Aorta (tissue), 5 donors: ENCODE measurements at regions not wholly inside any gene's neighbourhood (a gene's known extent, or its start where the extent isn't known, plus 50 kb on each side); places are given as distances from the start of the nearest gene placed in this dataset.

Experiments used
- ATAC-seq: fragments of 200-7000 bp; cut with Tn5 transposase; one replicate; pipeline ENCODE4 v1.9.1; 2022; ENCODE audit warnings: moderate library complexity; ENCODE audit not compliant: low FRiP score
- DNase-seq, 2 donors: peaks; one replicate each; pipeline ENCODE4 v3.0.0-alpha.2; 2020
- H3K27ac ChIP-seq, 2 donors: one replicate each; pipeline ENCODE4 v1.5.1; 2013; ENCODE audit warnings: low read length in 2 of 2, mild to moderate bottlenecking in 2 of 2, moderate library complexity in 2 of 2, control low read depth in 1 of 2, inconsistent platforms in 1 of 2, low read depth in 1 of 2
- H3K27me3 ChIP-seq, 2 donors: one replicate each; pipeline ENCODE4 v1.6.1; 2013; ENCODE audit warnings: control low read depth in 1 of 2, low read length in 1 of 2, mild to moderate bottlenecking in 1 of 2, moderate library complexity in 1 of 2; ENCODE audit not compliant: insufficient read depth in 2 of 2, control insufficient read depth in 1 of 2
- H3K36me3 ChIP-seq, 2 donors: one replicate each; pipeline ENCODE4 v1.6.1; 2013; ENCODE audit warnings: control low read depth in 1 of 2, low read length in 1 of 2, mild to moderate bottlenecking in 1 of 2; ENCODE audit not compliant: insufficient read depth in 2 of 2, control insufficient read depth in 1 of 2
- H3K4me1 ChIP-seq, 2 donors: one replicate each; pipeline ENCODE4 v1.6.1; 2013; ENCODE audit warnings: low read length in 2 of 2, control low read depth in 1 of 2, mild to moderate bottlenecking in 1 of 2, moderate library complexity in 1 of 2; ENCODE audit not compliant: insufficient read depth in 2 of 2, control insufficient read depth in 1 of 2
- H3K4me3 ChIP-seq, 2 donors: one replicate each; pipeline ENCODE4 v1.5.1; 2013; ENCODE audit warnings: low read length in 2 of 2, control low read depth in 1 of 2, mild to moderate bottlenecking in 1 of 2
- H3K9me3 ChIP-seq: one replicate; pipeline ENCODE4 v1.6.1; 2013; ENCODE audit warnings: mild to moderate bottlenecking, low read length; ENCODE audit not compliant: control insufficient read depth
- WGBS, 2 donors: extraction: QIAGEN DNeasy Blood & Tissue Kit; methylation state at CpG; one replicate each; pipeline ENCODE4 v1.1.7; 2013; 5-methylcytosine and 5-hydroxymethylcytosine counted together
- intact Hi-C, 2 donors: fragments of 100-400 bp; cut with DNase I; formaldehyde crosslinking; loops; one replicate each; pipeline versions ENCODE4 v1.14.2 to v1.15.0; 2022
- donor health status: healthy with polysubstance abuse.
- donor health status: Bipolar disorder and iron deficiency.
- donor health status: DM: no; HTN: no; CAD: no.
- donor health status: DM: no; HTN: no; CAD: no.
- donor health status: DM: yes; HTN: yes; CAD: no.

GRCh38 chr7:46661431-46661830, 740.4 kb upstream of the IGFBP3 start:
- intact Hi-C loops = no loop called here
- no peaks in the 10 kb centered on the region for H3K27me3 ChIP-seq
- H3K4me1 ChIP-seq = no peaks in the 10 kb centered on the region
- 27 to 38% methylated on average over 4 of the region's 4 CpGs for WGBS, 2 donors
- ATAC-seq (no peak), DNase-seq (no peak)
- H3K27ac ChIP-seq = no peak overlapping the region
- no peaks in the 10 kb centered on the region for H3K9me3 ChIP-seq
- H3K36me3 ChIP-seq = no peaks in the 10 kb centered on the region
- no peak overlapping the region for H3K4me3 ChIP-seq

GRCh38 chr7:46660402-46660980, 739.4 kb upstream of the IGFBP3 start:
- DNase-seq (no peak), ATAC-seq (no peak)
- 81 to 96% methylated on average over 2 of the region's 2 CpGs for WGBS, 2 donors
- intact Hi-C loops = no loop called here
- no peaks in the 10 kb centered on the region for H3K9me3 ChIP-seq
- H3K36me3 ChIP-seq = no peaks in the 10 kb centered on the region
- no peak overlapping the region for H3K4me3 ChIP-seq
- no peaks in the 10 kb centered on the region for H3K4me1 ChIP-seq
- H3K27me3 ChIP-seq = no peaks in the 10 kb centered on the region
- no peak overlapping the region for H3K27ac ChIP-seq

GRCh38 chr7:46658281-46658680, 737.2 kb upstream of the IGFBP3 start:
- Histone ChIP-seq H3K36me3 (no peaks in the 10 kb centered on the region), H3K4me3 (no peak overlapping the region), H3K4me1 (no peaks in the 10 kb centered on the region), H3K27ac (no peak overlapping the region), H3K27me3 (no peaks in the 10 kb centered on the region), H3K9me3 (no peaks in the 10 kb centered on the region)
- ATAC-seq (no peak), DNase-seq (no peak)
- intact Hi-C loops = no loop called here
- WGBS, 2 donors = 95 to 97% methylated on average over 1 of the region's 1 CpG

- WGBS, 2 donors = 81 to 88% methylated on average over 1 of the region's 1 CpG
- Histone ChIP-seq H3K27ac (no peak overlapping the region), H3K36me3 (no peaks in the 10 kb centered on the region), H3K27me3 (no peaks in the 10 kb centered on the region), H3K4me1 (no peaks in the 10 kb centered on the region), H3K9me3 (no peaks in the 10 kb centered on the region), H3K4me3 (no peak overlapping the region)
- DNase-seq (no peak), ATAC-seq (no peak)
- intact Hi-C loops = no loop called here
Observed at GRCh38 chr7:46654546-46655443, 733.7 kb upstream of the IGFBP3 start.

- H3K27me3 ChIP-seq = no peaks in the 10 kb centered on the region
- H3K36me3 ChIP-seq = no peaks in the 10 kb centered on the region
- no peaks in the 10 kb centered on the region for H3K4me1 ChIP-seq
- no peak overlapping the region for H3K27ac ChIP-seq
- no peak for DNase-seq
- H3K4me3 ChIP-seq = no peak overlapping the region
- intact Hi-C loops = no loop called here
- WGBS, 2 donors = 83 to 96% methylated on average over 2 of the region's 2 CpGs
- no peak for ATAC-seq
- no peaks in the 10 kb centered on the region for H3K9me3 ChIP-seq
Observed at GRCh38 chr7:46653848-46654247, 732.8 kb upstream of the IGFBP3 start.

- H3K27me3 ChIP-seq = no peaks in the 10 kb centered on the region
- ATAC-seq = no peak
- 95 to 98% methylated on average over 4 of the region's 4 CpGs for WGBS, 2 donors
- H3K36me3 ChIP-seq = no peaks in the 10 kb centered on the region
- no peak overlapping the region for H3K4me3 ChIP-seq
- intact Hi-C loops = no loop called here
- H3K27ac ChIP-seq = no peak overlapping the region
- H3K4me1 ChIP-seq = no peaks in the 10 kb centered on the region
- DNase-seq = no peak
- no peaks in the 10 kb centered on the region for H3K9me3 ChIP-seq
Observed at GRCh38 chr7:46652317-46652716, 731.2 kb upstream of the IGFBP3 start.

- no peaks in the 10 kb centered on the region for H3K9me3 ChIP-seq
- no peaks in the 10 kb centered on the region for H3K36me3 ChIP-seq
- H3K4me1 ChIP-seq = no peaks in the 10 kb centered on the region
- no peak overlapping the region for H3K4me3 ChIP-seq
- DNase-seq = no peak
- ATAC-seq = no peak
- intact Hi-C loops = no loop called here
- no peaks in the 10 kb centered on the region for H3K27me3 ChIP-seq
- WGBS, 2 donors = 30 to 38% methylated on average over 8 of the region's 8 CpGs
- H3K27ac ChIP-seq = no peak overlapping the region
Observed at GRCh38 chr7:46651561-46652088, 730.6 kb upstream of the IGFBP3 start.

- Histone ChIP-seq H3K4me1 (no peaks in the 10 kb centered on the region), H3K4me3 (no peak overlapping the region), H3K27ac (no peak overlapping the region), H3K27me3 (no peaks in the 10 kb centered on the region), H3K9me3 (no peaks in the 10 kb centered on the region), H3K36me3 (no peaks in the 10 kb centered on the region)
- DNase-seq (no peak), ATAC-seq (no peak)
- intact Hi-C loops = no loop called here
- WGBS, 2 donors = 65 to 73% methylated on average over 2 of the region's 2 CpGs
Observed at GRCh38 chr7:46651070-46651469, 730.0 kb upstream of the IGFBP3 start.

- no peaks in the 10 kb centered on the region for H3K4me1 ChIP-seq
- no peak overlapping the region for H3K4me3 ChIP-seq
- no peak for ATAC-seq
- WGBS, 2 donors = 24 to 36% methylated on average over 2 of the region's 2 CpGs
- no peak for DNase-seq
- no peaks in the 10 kb centered on the region for H3K36me3 ChIP-seq
- H3K9me3 ChIP-seq = no peaks in the 10 kb centered on the region
- H3K27ac ChIP-seq = no peak overlapping the region
- H3K27me3 ChIP-seq = no peaks in the 10 kb centered on the region
- intact Hi-C loops = no loop called here
Observed at GRCh38 chr7:46649876-46650275, 728.8 kb upstream of the IGFBP3 start.
